ENCODE measurements at regions not wholly inside any gene's neighbourhood (a gene's known extent, or its start where the extent isn't known, plus 50 kb on each side); places are given as distances from the start of the nearest gene placed in this dataset.

DNA sequence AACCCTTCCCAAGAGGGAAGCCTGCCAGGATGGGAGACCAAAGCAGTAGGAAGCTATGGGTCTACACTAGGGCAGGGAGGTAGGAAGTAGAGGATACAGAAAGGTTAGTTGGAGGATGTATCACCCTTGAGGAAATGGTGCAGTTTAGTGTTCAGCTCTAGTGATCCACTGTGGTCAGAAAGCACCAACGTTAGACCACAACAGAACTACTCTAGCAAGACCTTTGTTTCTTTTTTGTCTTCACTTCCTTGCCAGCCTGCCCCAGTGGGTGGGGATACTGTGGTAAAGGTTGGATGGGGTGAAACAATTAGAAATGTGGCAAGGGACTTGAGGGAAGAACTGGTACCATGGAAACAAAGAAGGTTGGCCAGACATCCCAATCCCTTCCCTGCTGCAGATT is 83.3 kb downstream of the DDIT4L start:
- Histone ChIP-seq H3K4me3 (ENCODE audit: insufficient read depth, low read length) (no peak overlapping the region), H3K9me3 (ENCODE audit: low read depth, low read length) (no peaks in the 10 kb centered on the region), H4K20me1 (ENCODE audit: insufficient read depth, low read length) (no peaks in the 10 kb centered on the region), H3K36me3 (ENCODE audit: insufficient read depth, low read length) (no peaks in the 10 kb centered on the region), H3K4me1 (ENCODE audit: insufficient read depth, low read length) (no peaks in the 10 kb centered on the region), H2AFZ (ENCODE audit: low read length) (no peak overlapping the region), H3K27me3 (ENCODE audit: insufficient read depth, low read length) (no peaks in the 10 kb centered on the region), H3K4me2 (ENCODE audit: insufficient read depth, low read length) (no peak overlapping the region), H3K79me2 (ENCODE audit: insufficient read depth, low read length) (no peaks in the 10 kb centered on the region), H3K27ac (ENCODE audit: low read depth, low read length) (no peak overlapping the region)
- no peak for DNase-seq (ENCODE audit: insufficient read length, low spot score, missing footprints)
- TF ChIP-seq, protein P1, sequence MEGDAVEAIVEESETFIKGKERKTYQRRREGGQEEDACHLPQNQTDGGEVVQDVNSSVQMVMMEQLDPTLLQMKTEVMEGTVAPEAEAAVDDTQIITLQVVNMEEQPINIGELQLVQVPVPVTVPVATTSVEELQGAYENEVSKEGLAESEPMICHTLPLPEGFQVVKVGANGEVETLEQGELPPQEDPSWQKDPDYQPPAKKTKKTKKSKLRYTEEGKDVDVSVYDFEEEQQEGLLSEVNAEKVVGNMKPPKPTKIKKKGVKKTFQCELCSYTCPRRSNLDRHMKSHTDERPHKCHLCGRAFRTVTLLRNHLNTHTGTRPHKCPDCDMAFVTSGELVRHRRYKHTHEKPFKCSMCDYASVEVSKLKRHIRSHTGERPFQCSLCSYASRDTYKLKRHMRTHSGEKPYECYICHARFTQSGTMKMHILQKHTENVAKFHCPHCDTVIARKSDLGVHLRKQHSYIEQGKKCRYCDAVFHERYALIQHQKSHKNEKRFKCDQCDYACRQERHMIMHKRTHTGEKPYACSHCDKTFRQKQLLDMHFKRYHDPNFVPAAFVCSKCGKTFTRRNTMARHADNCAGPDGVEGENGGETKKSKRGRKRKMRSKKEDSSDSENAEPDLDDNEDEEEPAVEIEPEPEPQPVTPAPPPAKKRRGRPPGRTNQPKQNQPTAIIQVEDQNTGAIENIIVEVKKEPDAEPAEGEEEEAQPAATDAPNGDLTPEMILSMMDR (IDR thresholded peaks at IDR 0.05; ENCODE audit: extremely low read depth, low read depth, low read length): no peak

GRCh38 chr4:100103671-100104070 is 86.6 kb downstream of the DDIT4L start:
- H3K4me2 ChIP-seq (ENCODE audit: insufficient read depth, low read length): no peak overlapping the region
- no peaks in the 10 kb centered on the region for H3K9me3 ChIP-seq (ENCODE audit: low read depth, low read length)
- no peak for DNase-seq (ENCODE audit: insufficient read length, low spot score, missing footprints)

GRCh38 chr4:100100985-100101384 is 89.3 kb downstream of the DDIT4L start:
- Histone ChIP-seq H3K36me3 (ENCODE audit: insufficient read depth, low read length) (no peaks in the 10 kb centered on the region), H3K9me3 (ENCODE audit: low read depth, low read length) (no peaks in the 10 kb centered on the region), H3K4me2 (ENCODE audit: insufficient read depth, low read length) (no peak overlapping the region), H4K20me1 (ENCODE audit: insufficient read depth, low read length) (no peaks in the 10 kb centered on the region), H3K4me3 (ENCODE audit: insufficient read depth, low read length) (no peak overlapping the region), H3K27ac (ENCODE audit: low read depth, low read length) (no peak overlapping the region), H3K4me1 (ENCODE audit: insufficient read depth, low read length) (no peaks in the 10 kb centered on the region), H3K27me3 (ENCODE audit: insufficient read depth, low read length) (no peaks in the 10 kb centered on the region), H3K79me2 (ENCODE audit: insufficient read depth, low read length) (no peaks in the 10 kb centered on the region), H2AFZ (ENCODE audit: low read length) (no peak overlapping the region)
- DNase-seq (ENCODE audit: insufficient read length, low spot score, missing footprints): no peak
- TF ChIP-seq, protein P1 (IDR thresholded peaks at IDR 0.05; ENCODE audit: extremely low read depth, low read depth, low read length): no peak

More at GRCh38 chr4:100103671-100104070, 86.6 kb downstream of the DDIT4L start:
- TF ChIP-seq, protein P1 (IDR thresholded peaks at IDR 0.05; ENCODE audit: extremely low read depth, low read depth, low read length): no peak
- Histone ChIP-seq H3K79me2 (ENCODE audit: insufficient read depth, low read length) (no peaks in the 10 kb centered on the region), H3K4me1 (ENCODE audit: insufficient read depth, low read length) (no peaks in the 10 kb centered on the region), H3K27ac (ENCODE audit: low read depth, low read length) (no peak overlapping the region), H4K20me1 (ENCODE audit: insufficient read depth, low read length) (no peaks in the 10 kb centered on the region), H3K36me3 (ENCODE audit: insufficient read depth, low read length) (no peaks in the 10 kb centered on the region), H3K4me3 (ENCODE audit: insufficient read depth, low read length) (no peak overlapping the region), H3K27me3 (ENCODE audit: insufficient read depth, low read length) (no peaks in the 10 kb centered on the region), H2AFZ (ENCODE audit: low read length) (no peak overlapping the region)

GRCh38 chr4:100099746-100100145 is 90.5 kb downstream of the DDIT4L start:
- DNase-seq (ENCODE audit: insufficient read length, low spot score, missing footprints): no peak
- Histone ChIP-seq H3K9me3 (ENCODE audit: low read depth, low read length) (no peaks in the 10 kb centered on the region), H3K27ac (ENCODE audit: low read depth, low read length) (no peak overlapping the region), H3K4me3 (ENCODE audit: insufficient read depth, low read length) (no peak overlapping the region), H3K36me3 (ENCODE audit: insufficient read depth, low read length) (no peaks in the 10 kb centered on the region), H2AFZ (ENCODE audit: low read length) (no peak overlapping the region), H3K27me3 (ENCODE audit: insufficient read depth, low read length) (no peaks in the 10 kb centered on the region), H3K79me2 (ENCODE audit: insufficient read depth, low read length) (no peaks in the 10 kb centered on the region), H3K4me1 (ENCODE audit: insufficient read depth, low read length) (no peaks in the 10 kb centered on the region), H4K20me1 (ENCODE audit: insufficient read depth, low read length) (no peaks in the 10 kb centered on the region), H3K4me2 (ENCODE audit: insufficient read depth, low read length) (no peak overlapping the region)
- TF ChIP-seq, protein P1 (IDR thresholded peaks at IDR 0.05; ENCODE audit: extremely low read depth, low read depth, low read length): no peak

All from osteoblast (primary cell).